H54 (cell line): ENCODE measurements at regions not wholly inside any gene's neighbourhood (a gene's known extent, or its start where the extent isn't known, plus 50 kb on each side); places are given as distances from the start of the nearest gene placed in this dataset.
"Not testable (repeated sequence)": the region's sequence is repeated elsewhere in the genome, so short reads cannot be mapped to it uniquely, and the experiment has no call there.

ENCODE experiments used
- DNase-seq: peaks from one replicate; pipeline ENCODE4 v3.0.0; 2011; ENCODE audit warnings: low spot score, mixed read lengths; ENCODE audit not compliant: insufficient read length
- FAIRE-seq: peaks from 3 replicates; lab custom pipeline; 2011; peaks lifted over from hg19 to GRCh38; lab: Jason Lieb, UNC
- POLR2A ChIP-seq: IDR thresholded peaks from 2 replicates; pipeline ENCODE4 v1.6.1; 2011; ENCODE audit warnings: low read depth, mild to moderate bottlenecking, low read length

DNA sequence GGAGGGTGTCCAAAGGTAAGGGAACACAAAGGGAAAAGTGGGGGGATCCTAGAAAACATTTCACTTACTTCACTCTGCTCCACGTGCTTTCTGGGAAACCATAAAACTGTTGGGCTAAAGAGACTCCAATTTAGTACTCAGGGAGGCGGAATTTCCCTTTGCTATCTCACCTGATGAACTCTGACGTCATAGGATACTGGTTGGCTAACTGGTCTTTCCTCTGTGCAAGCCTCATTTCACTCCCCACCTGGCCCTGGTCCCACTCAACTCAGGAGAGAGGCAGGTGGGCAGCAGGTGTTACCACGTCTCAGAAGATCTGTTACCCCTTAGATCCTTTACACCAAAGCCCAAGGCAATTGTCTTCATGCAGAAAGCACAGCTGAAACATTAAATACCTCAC is 51.8 kb upstream of the PMAIP1 start:
- TF ChIP-seq POLR2A, result no peak
- no peak for DNase-seq
- FAIRE-seq, result no peak

- FAIRE-seq, DNase-seq: not testable (repeated sequence)
Measured at GRCh38 chr18:59847491-59847846, 52.3 kb upstream of the PMAIP1 start.

- peak; percentile 44 for DNase-seq
- no peak for TF ChIP-seq POLR2A
- peak; percentile 78 for FAIRE-seq
Measured at GRCh38 chr18:59846814-59847490, 52.8 kb upstream of the PMAIP1 start.

DNA sequence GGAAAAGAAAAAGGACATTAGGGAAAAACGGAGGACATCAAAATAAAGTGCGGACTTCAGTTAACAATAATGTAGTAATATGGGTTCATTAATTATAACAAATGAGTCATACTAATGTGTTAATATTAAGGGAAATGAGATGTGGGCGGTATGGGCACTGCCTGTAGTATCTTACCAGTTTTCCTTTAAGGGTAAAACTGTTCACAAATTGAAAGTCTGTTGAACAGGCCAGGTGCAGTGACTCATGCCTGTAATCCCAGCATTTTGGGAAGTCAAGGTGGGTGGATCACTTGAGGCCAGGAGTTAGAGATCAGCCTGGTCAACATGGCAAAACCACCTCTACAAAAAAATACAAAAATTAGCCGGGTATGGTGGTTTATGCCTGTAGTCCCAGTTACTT is 56.8 kb upstream of the PMAIP1 start:
- TF ChIP-seq POLR2A, result no peak
- no peak for DNase-seq
- no peak for FAIRE-seq

- no peak for DNase-seq
- FAIRE-seq, result no peak
- TF ChIP-seq POLR2A, result no peak
Measured at GRCh38 chr18:59839931-59840685, 59.7 kb upstream of the PMAIP1 start.

DNA sequence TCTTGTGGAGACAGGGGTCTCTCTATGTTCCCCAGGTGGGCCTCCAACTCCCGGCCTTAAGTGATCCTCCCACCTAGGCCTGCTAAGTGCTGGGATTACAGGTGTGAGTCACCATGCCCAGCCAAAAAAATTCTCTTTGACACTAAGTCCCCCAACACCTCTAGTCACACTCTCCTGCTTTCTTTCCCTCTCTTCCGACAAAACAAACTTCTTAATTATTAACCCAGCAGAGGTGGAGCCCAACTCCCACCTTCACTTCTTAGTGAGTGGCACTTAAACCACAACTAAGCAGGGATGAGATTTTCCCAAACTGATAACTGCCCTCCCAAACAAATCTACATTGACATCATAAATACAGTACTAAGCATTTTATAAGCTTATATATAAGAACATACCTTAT is 60.5 kb upstream of the PMAIP1 start:
- DNase-seq (no peak), FAIRE-seq (no peak)
- TF ChIP-seq POLR2A, result no peak

DNA sequence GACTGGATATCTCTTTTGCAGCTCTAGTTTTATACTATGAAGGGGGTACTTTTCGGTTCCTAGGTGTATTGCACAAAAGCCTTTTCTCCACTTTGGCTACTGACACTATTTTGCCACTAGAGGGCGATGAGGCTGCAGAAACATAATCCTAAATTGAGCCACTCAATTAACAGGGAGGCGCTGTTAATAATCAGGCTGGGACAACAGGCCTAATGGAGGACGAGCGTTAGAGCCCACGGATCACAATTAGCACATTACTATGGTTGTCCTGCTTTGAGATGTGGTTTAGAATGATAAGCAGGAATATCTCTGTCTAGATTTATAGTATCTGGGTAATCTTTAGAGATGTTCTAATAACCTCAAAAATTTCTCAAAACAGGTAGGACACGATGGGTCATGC is 62.2 kb upstream of the PMAIP1 start:
- peak; percentile 68 for FAIRE-seq
- DNase-seq, result peak; percentile 16
- TF ChIP-seq POLR2A, result no peak

DNA sequence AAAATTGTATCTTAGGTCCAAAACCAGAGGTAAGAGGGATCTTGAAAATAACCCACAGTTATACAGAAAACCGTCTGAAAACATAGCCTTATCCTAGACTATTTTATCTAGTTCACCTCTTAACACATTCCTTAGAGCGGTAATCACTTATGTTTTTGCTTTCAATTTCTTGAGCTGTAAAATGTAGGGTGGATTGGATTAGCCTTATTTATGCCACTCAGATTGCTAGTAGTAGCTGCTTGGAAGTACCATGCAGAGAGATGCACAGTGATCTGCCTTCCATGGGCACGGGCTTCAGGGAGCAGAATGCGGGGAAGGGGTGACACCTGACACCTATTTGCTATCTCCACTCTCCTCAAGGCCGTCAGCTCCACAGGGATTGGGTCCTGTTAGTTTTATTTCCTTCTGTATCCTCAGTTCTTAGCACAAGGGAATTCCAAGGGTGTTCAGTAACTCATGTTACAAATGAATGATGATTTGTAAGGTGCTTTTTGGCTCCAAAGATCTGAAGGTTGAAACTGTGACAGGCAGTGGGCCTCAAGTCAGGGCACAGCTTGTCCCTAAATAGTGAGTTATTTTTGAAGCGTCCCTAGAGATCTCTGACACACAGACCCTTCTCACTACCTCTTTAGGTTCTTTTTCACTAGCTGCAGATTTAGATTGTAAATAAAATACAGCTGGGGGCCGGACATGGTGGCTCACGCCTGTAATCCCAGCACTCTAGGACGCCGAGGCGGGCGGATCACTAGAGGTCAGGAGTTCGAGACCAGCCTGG is 64.0 kb upstream of the PMAIP1 start:
- FAIRE-seq (no peak), DNase-seq (no peak)
- no peak for TF ChIP-seq POLR2A

GRCh38 chr18:59834267-59834666 is 65.5 kb upstream of the PMAIP1 start:
- DNase-seq, result no peak
- no peak for FAIRE-seq
- TF ChIP-seq POLR2A, result no peak

GRCh38 chr18:59833785-59834184 is 66.0 kb upstream of the PMAIP1 start:
- DNase-seq (no peak), FAIRE-seq (no peak)
- no peak for TF ChIP-seq POLR2A

DNA sequence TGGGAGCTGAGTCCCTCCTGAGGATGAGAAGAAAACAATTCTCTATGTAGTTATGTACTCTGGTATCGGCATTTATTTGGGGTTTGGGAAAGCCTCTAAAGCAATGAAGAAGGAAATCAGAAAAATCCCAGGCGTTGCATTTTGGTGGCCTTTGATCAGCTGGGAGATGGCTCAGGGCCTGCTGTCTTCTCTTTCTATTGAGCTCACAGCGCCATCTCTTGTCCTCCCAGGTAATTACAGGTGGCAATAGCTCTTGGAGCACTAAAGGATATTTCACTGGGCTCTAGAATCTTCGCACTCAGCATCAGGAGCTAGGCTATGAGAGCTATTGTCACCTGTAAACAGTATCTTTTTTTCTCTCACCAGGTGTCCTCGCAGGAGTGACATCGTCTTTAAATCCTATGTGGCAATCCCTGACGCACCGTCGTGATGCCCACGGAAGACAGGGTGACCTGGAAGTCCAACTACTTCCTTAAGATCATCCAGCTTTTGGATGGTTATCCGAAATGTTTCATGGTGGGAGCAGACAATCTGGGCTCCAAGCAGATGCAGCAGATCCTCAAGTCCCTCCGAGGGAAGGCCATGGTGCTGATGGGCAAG is 76.1 kb upstream of the PMAIP1 start:
- DNase-seq, result peak; percentile 14
- peak; percentile 27 for FAIRE-seq
- no peak for TF ChIP-seq POLR2A

GRCh38 chr18:59822612-59823550 is 76.9 kb upstream of the PMAIP1 start:
- TF ChIP-seq POLR2A, result no peak
- FAIRE-seq (no peak), DNase-seq (no peak)

- FAIRE-seq, result no peak
- no peak for DNase-seq
- no peak for TF ChIP-seq POLR2A
Measured at GRCh38 chr18:59821983-59822382, 77.8 kb upstream of the PMAIP1 start.

GRCh38 chr18:59820663-59821062 is 79.1 kb upstream of the PMAIP1 start:
- DNase-seq, result no peak
- TF ChIP-seq POLR2A, result no peak
- no peak for FAIRE-seq
